ENCODE measurements at regions not wholly inside any gene's neighbourhood (a gene's known extent, or its start where the extent isn't known, plus 50 kb on each side); places are given as distances from the start of the nearest gene placed in this dataset.

- TF ChIP-seq CTCF (IDR thresholded peaks at IDR 0.05 in 2 of 3, conservative IDR thresholded peaks at IDR 0.05 in 1 of 3; ENCODE audit: insufficient read depth in 2 of 3, low read depth in 1 of 3, low read length in 3 of 3) (no peak), BHLHE40 (IDR thresholded peaks at IDR 0.05; ENCODE audit: low read length) (no peak), NR2C1 (IDR thresholded peaks at IDR 0.05) (no peak), NR2C1 (tag; IDR thresholded peaks at IDR 0.05) (no peak), HDAC6 (IDR thresholded peaks at IDR 0.05; ENCODE audit: low read depth, low read length) (no peak), CREB1 (IDR thresholded peaks at IDR 0.05) (no peak), CREB1 (CRISPR knock-in tag; IDR thresholded peaks at IDR 0.05) (no peak), ESRRA (IDR thresholded peaks at IDR 0.05; ENCODE audit: borderline replicate concordance, low read depth) (no peak), ZSCAN29 (IDR thresholded peaks at IDR 0.05) (no peak)
These were observed 150.8 kb upstream of the DPH6 start for GRCh38 chr15:35696767-35697231.
